ENCODE measurements at regions not wholly inside any gene's neighbourhood (a gene's known extent, or its start where the extent isn't known, plus 50 kb on each side); places are given as distances from the start of the nearest gene placed in this dataset.

DNA sequence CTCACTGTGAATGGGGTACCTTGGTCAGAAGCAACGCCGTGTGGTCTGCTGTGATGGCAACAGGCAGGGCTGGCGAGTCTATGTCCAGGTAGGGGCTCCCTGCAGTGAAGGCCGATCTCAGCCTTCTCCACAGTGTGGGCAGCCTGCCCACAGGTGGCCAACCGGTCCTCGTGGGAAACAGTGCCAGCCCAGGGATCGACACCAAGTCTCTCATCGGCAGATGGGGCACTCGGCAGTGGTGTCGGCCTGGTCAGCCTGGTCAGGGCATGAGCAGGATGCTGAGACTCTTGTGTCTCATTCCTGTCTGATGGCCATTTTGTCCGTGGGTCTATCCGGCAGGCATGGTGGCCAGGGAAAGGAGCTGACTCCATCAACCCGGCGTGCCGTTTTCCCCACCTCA, 92.2 kb downstream of the TNFRSF13B start:
- POLR2A ChIA-PET: no interaction called here
- FAIRE-seq (no peak), ATAC-seq (no peak), DNase-seq (ENCODE audit: low read depth, low spot score) (no peak)
- Histone ChIP-seq H3K4me3 (no peak overlapping the region), H3K9ac (ENCODE audit: control insufficient read depth, insufficient read depth, low read length) (no peak overlapping the region), H3K9me3 (replicated peaks; ENCODE audit: control insufficient read depth, insufficient read depth, low read length) (no peaks in the 10 kb centered on the region; the same call in 2 of the 3 replicates), H3K4me2 (ENCODE audit: control insufficient read depth, insufficient read depth) (no peak overlapping the region), H3K4me1 (ENCODE audit: control insufficient read depth, insufficient read depth, low read length) (no peaks in the 10 kb centered on the region), H4K20me1 (ENCODE audit: control insufficient read depth, insufficient read depth) (no peaks in the 10 kb centered on the region), H3K36me3 (ENCODE audit: control insufficient read depth in 2 of 2, insufficient read depth in 2 of 2, low read length in 1 of 2) (no peaks in the 10 kb centered on the region), H3K27ac (ENCODE audit: control insufficient read depth, insufficient read depth) (no peak overlapping the region), H2AFZ (ENCODE audit: control insufficient read depth, low read depth, low read length) (no peak overlapping the region), H3K27me3 (replicated peaks in 1 of 2; ENCODE audit: control insufficient read depth in 2 of 2, insufficient read depth in 2 of 2, low read length in 1 of 2) (no peaks in the 10 kb centered on the region; a peak in 1 of 4 replicates), H3K79me2 (ENCODE audit: control insufficient read depth, insufficient read depth, low read length) (no peaks in the 10 kb centered on the region)
- in situ Hi-C loops (cut with MboI): no loop called here
- intact Hi-C loops (cut with micrococcal nuclease; ENCODE audit: unreplicated experiment): no loop called here
- WGBS (ENCODE audit: insufficient coverage, insufficient replicate concordance, low lambda C conversion rate, missing lambda C conversion rate): 36% methylated on average over 15 of the region's 15 CpGs
- BruUV-seq (replicated peaks): no TSS peak
- SMC1A ChIA-PET (ENCODE audit: uncharacterized antibody, unreplicated experiment): no interaction called here
- RAD21 ChIA-PET (ENCODE audit: unreplicated experiment): no interaction called here
- TF ChIP-seq, protein P1, sequence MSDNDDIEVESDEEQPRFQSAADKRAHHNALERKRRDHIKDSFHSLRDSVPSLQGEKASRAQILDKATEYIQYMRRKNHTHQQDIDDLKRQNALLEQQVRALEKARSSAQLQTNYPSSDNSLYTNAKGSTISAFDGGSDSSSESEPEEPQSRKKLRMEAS (IDR thresholded peaks at IDR 0.05; ENCODE audit: low read depth, low read length): no peak
- no peak for TF ChIP-seq EZH2 (IDR thresholded peaks at IDR 0.05; ENCODE audit: borderline replicate concordance, control insufficient read depth, low read depth, low read length)
- no peak for TF ChIP-seq ZNF24 (IDR thresholded peaks at IDR 0.05)
- TF ChIP-seq, protein P2, sequence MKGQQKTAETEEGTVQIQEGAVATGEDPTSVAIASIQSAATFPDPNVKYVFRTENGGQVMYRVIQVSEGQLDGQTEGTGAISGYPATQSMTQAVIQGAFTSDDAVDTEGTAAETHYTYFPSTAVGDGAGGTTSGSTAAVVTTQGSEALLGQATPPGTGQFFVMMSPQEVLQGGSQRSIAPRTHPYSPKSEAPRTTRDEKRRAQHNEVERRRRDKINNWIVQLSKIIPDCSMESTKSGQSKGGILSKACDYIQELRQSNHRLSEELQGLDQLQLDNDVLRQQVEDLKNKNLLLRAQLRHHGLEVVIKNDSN (IDR thresholded peaks at IDR 0.05; ENCODE audit: borderline replicate concordance, extremely low read length, insufficient read depth, low read depth, low read length): no peak
- TF ChIP-seq PAX5 (IDR thresholded peaks at IDR 0.05; ENCODE audit: borderline replicate concordance, low read depth, low read length): no peak
- TF ChIP-seq, protein P3, sequence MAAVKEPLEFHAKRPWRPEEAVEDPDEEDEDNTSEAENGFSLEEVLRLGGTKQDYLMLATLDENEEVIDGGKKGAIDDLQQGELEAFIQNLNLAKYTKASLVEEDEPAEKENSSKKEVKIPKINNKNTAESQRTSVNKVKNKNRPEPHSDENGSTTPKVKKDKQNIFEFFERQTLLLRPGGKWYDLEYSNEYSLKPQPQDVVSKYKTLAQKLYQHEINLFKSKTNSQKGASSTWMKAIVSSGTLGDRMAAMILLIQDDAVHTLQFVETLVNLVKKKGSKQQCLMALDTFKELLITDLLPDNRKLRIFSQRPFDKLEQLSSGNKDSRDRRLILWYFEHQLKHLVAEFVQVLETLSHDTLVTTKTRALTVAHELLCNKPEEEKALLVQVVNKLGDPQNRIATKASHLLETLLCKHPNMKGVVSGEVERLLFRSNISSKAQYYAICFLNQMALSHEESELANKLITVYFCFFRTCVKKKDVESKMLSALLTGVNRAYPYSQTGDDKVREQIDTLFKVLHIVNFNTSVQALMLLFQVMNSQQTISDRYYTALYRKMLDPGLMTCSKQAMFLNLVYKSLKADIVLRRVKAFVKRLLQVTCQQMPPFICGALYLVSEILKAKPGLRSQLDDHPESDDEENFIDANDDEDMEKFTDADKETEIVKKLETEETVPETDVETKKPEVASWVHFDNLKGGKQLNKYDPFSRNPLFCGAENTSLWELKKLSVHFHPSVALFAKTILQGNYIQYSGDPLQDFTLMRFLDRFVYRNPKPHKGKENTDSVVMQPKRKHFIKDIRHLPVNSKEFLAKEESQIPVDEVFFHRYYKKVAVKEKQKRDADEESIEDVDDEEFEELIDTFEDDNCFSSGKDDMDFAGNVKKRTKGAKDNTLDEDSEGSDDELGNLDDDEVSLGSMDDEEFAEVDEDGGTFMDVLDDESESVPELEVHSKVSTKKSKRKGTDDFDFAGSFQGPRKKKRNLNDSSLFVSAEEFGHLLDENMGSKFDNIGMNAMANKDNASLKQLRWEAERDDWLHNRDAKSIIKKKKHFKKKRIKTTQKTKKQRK (IDR thresholded peaks at IDR 0.05; ENCODE audit: low read depth, low read length): no peak
- no peak for TF ChIP-seq BMI1 (IDR thresholded peaks at IDR 0.05; ENCODE audit: borderline replicate concordance)
- CTCF ChIA-PET: no interaction called here

Data from GM12878 (cell line).